ENCODE measurements at regions not wholly inside any gene's neighbourhood (a gene's known extent, or its start where the extent isn't known, plus 50 kb on each side); places are given as distances from the start of the nearest gene placed in this dataset.

DNA sequence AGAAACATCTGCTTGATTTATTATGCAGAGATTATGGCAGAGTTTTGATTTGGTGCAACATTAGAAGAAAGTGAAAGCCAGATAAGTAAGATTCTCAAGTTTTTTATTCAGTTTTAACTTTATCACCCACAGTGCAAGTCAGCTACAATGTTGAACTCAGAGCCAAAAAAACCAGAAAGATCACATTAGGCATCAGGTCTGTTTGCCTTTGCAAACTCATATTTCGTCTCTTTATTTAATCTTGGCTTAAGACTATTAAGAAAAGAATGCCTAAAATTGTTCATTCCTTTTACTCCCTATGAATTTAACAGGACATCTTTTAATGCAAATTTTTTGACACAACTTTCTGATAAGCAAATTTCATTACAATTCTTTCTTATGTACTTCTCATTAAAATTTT is 76.0 kb upstream of the TMEM26 start:
- TF ChIP-seq, protein P1, sequence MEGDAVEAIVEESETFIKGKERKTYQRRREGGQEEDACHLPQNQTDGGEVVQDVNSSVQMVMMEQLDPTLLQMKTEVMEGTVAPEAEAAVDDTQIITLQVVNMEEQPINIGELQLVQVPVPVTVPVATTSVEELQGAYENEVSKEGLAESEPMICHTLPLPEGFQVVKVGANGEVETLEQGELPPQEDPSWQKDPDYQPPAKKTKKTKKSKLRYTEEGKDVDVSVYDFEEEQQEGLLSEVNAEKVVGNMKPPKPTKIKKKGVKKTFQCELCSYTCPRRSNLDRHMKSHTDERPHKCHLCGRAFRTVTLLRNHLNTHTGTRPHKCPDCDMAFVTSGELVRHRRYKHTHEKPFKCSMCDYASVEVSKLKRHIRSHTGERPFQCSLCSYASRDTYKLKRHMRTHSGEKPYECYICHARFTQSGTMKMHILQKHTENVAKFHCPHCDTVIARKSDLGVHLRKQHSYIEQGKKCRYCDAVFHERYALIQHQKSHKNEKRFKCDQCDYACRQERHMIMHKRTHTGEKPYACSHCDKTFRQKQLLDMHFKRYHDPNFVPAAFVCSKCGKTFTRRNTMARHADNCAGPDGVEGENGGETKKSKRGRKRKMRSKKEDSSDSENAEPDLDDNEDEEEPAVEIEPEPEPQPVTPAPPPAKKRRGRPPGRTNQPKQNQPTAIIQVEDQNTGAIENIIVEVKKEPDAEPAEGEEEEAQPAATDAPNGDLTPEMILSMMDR (IDR thresholded peaks at IDR 0.05) = no peak
- TF ChIP-seq ZFX (IDR thresholded peaks at IDR 0.05; ENCODE audit: borderline replicate concordance) = no peak

DNA sequence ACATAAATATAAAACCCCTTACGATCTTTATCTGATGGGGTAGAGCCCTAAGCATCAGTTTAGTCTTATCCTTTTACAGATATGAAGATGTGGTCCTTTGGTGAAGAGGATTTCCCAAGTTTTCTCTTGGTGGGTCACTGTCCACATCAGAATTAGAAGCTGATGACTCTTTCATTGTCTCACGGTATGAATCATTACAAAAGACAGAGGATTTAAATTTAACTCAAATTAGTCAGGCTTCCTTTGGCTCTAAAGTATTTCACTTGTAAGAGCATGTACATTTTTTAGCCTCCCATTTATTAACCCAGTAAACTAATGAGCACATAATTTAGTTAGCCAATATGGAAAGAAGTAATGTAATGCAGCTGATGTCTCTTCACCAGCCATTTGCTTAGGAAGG is 49.9 kb upstream of the TMEM26 start:
- no peak for TF ChIP-seq ZFX (IDR thresholded peaks at IDR 0.05; ENCODE audit: borderline replicate concordance)
- TF ChIP-seq, protein P1 (IDR thresholded peaks at IDR 0.05) = no peak

More for the DNA sequence above, 76.0 kb upstream of the TMEM26 start:
- H3K27ac ChIP-seq = no peak overlapping the region

More for the DNA sequence above, 49.9 kb upstream of the TMEM26 start:
- no peak overlapping the region for H3K27ac ChIP-seq
